IMR-90 (cell line): ENCODE measurements at regions not wholly inside any gene's neighbourhood (a gene's known extent, or its start where the extent isn't known, plus 50 kb on each side); places are given as distances from the start of the nearest gene placed in this dataset.

Source experiments
- ATAC-seq: fragments of 200-7000 bp; cut with Tn5 transposase; 2 replicates; pipeline ENCODE4 v1.9.1; 2020; ENCODE audit warnings: low read depth, mild to moderate bottlenecking, moderate library complexity
- BruUV-seq: library from RNA; stranded (reverse); fragments of 400-500 nt; replicated peaks from 2 replicates; lab custom pipeline; 2021; lab: Mats Ljungman, UMichigan
- CTCF ChIA-PET: fragments of 300-600 bp; formaldehyde crosslinking; extraction: SDS; loops from one replicate; lab custom pipeline; 2021; ENCODE audit warnings: antibody characterized with exemption; lab: Yijun Ruan, JAX
- POLR2A ChIA-PET: fragments of 300-600 bp; sonication (Branson Sonifier 250); formaldehyde crosslinking; loops from one replicate; lab custom pipeline; 2022; ENCODE audit warnings: antibody characterized with exemption; ENCODE audit not compliant: unreplicated experiment; lab: Charles Lee
- DNase-seq: peaks from one replicate; pipeline ENCODE4 v3.0.0; 2013
- H2AFZ ChIP-seq: replicated peaks from 2 replicates; pipeline ENCODE3; 2013; ENCODE audit warnings: low read length, mild to moderate bottlenecking; ENCODE audit not compliant: poor library complexity
- H2AK5ac ChIP-seq: 2 replicates; pipeline ENCODE4 v1.6.1; 2013; ENCODE audit warnings: low read depth, low read length, inconsistent platforms
- H2AK9ac ChIP-seq: replicated peaks from 2 replicates; pipeline ENCODE3; 2013; ENCODE audit warnings: mild to moderate bottlenecking, low read depth, low read length, moderate library complexity; ENCODE audit not compliant: poor library complexity
- H2BK120ac ChIP-seq: 2 replicates; pipeline ENCODE4 v1.6.1; 2013; ENCODE audit warnings: low read depth, low read length, inconsistent platforms
- H2BK15ac ChIP-seq: 3 replicates; pipeline ENCODE4 v1.6.1; 2013; ENCODE audit warnings: low read depth, low read length, inconsistent platforms
- H2BK20ac ChIP-seq: 2 replicates; pipeline ENCODE4 v1.6.1; 2013; ENCODE audit warnings: low read depth, mild to moderate bottlenecking, inconsistent platforms, low read length, moderate library complexity
- H2BK5ac ChIP-seq: 2 replicates; pipeline ENCODE4 v1.6.1; 2013; ENCODE audit warnings: mild to moderate bottlenecking, low read depth, low read length, inconsistent platforms; ENCODE audit not compliant: poor library complexity, severe bottlenecking
- H3K14ac ChIP-seq: replicated peaks from 2 replicates; pipeline ENCODE4 v1.6.1; 2013; ENCODE audit warnings: low read depth, low read length, inconsistent platforms
- H3K18ac ChIP-seq: 2 replicates; pipeline ENCODE4 v1.6.1; 2013; ENCODE audit warnings: low read depth, low read length, control low read depth
- H3K23ac ChIP-seq: 2 replicates; pipeline ENCODE4 v1.6.1; 2013; ENCODE audit warnings: low read depth, low read length, inconsistent platforms
- H3K27ac ChIP-seq: 2 replicates; pipeline ENCODE4 v1.5.1; 2013; ENCODE audit warnings: mild to moderate bottlenecking, control low read depth, low read length; ENCODE audit not compliant: insufficient read depth
- H3K27me3 ChIP-seq: 2 replicates; pipeline ENCODE4 v1.6.1; 2013; ENCODE audit warnings: low read length; ENCODE audit not compliant: control insufficient read depth, insufficient read depth
- H3K36me3 ChIP-seq: 2 replicates; pipeline ENCODE4 v1.6.1; 2013; ENCODE audit warnings: low read length, mixed read lengths; ENCODE audit not compliant: control insufficient read depth, insufficient read depth
- H3K4ac ChIP-seq: 2 replicates; pipeline ENCODE4 v1.6.1; 2013; ENCODE audit warnings: low read depth, low read length, inconsistent platforms
- H3K4me1 ChIP-seq: 2 replicates; pipeline ENCODE4 v1.6.1; 2013; ENCODE audit warnings: low read length, mixed read lengths; ENCODE audit not compliant: control insufficient read depth, insufficient read depth
- H3K4me2 ChIP-seq: 2 replicates; pipeline ENCODE4 v1.6.1; 2013; ENCODE audit warnings: low read depth, mild to moderate bottlenecking, control low read depth, low read length, moderate library complexity
- H3K4me3 ChIP-seq: 2 replicates; pipeline ENCODE4 v1.5.1; 2013; ENCODE audit warnings: low read depth, mild to moderate bottlenecking, control low read depth, low read length, moderate library complexity; ENCODE audit not compliant: insufficient read depth
- H3K56ac ChIP-seq: 2 replicates; pipeline ENCODE4 v1.6.1; 2013; ENCODE audit warnings: low read length, inconsistent platforms; ENCODE audit not compliant: insufficient read depth; ENCODE audit errors: extremely low read depth
- H3K79me1 ChIP-seq, 2 experiments: 2 replicates each; pipeline ENCODE4 v1.6.1; 2013; ENCODE audit warnings: low read length in 2 of 2, inconsistent platforms in 1 of 2, low read depth in 1 of 2
- H3K9ac ChIP-seq: 2 replicates; pipeline ENCODE4 v1.6.1; 2013; ENCODE audit warnings: low read depth, low read length, control low read depth
- H3K9me1 ChIP-seq: 2 replicates; pipeline ENCODE4 v1.6.1; 2013; ENCODE audit warnings: low read length, inconsistent platforms; ENCODE audit not compliant: insufficient read depth
- H3K9me3 ChIP-seq: 2 replicates; pipeline ENCODE4 v1.6.1; 2013; ENCODE audit warnings: low read length; ENCODE audit not compliant: control insufficient read depth, insufficient read depth
- H4K20me1 ChIP-seq: 2 replicates; pipeline ENCODE4 v1.6.1; 2013; ENCODE audit warnings: low read length, inconsistent platforms; ENCODE audit not compliant: insufficient read depth
- H4K5ac ChIP-seq: 2 replicates; pipeline ENCODE4 v1.6.1; 2013; ENCODE audit warnings: mild to moderate bottlenecking, low read depth, low read length, control low read depth
- H4K8ac ChIP-seq, 2 experiments: 2 replicates each; pipeline ENCODE4 v1.6.1; 2013; ENCODE audit warnings: low read depth in 2 of 2, low read length in 2 of 2, control low read depth in 1 of 2, inconsistent platforms in 1 of 2
- H4K91ac ChIP-seq: 2 replicates; pipeline ENCODE4 v1.6.1; 2013; ENCODE audit warnings: low read depth, low read length, inconsistent platforms; ENCODE audit not compliant: insufficient read depth
- BHLHE40 ChIP-seq: fragments of 150-350 bp; IDR thresholded peaks from 2 replicates; pipeline ENCODE4 v1.6.1; 2016; ENCODE audit warnings: mild to moderate bottlenecking, low read depth, low read length
- CEBPB ChIP-seq: IDR thresholded peaks from 2 replicates; pipeline ENCODE4 v1.6.1; 2012; ENCODE audit warnings: low read depth, low read length, improper control_type of control experiment
- CHD1 ChIP-seq: IDR thresholded peaks from 2 replicates; pipeline ENCODE4 v1.6.1; 2012; ENCODE audit warnings: low read depth, low read length, improper control_type of control experiment
- FOS ChIP-seq: fragments of 150-350 bp; IDR thresholded peaks from 2 replicates; pipeline ENCODE4 v1.6.1; 2016; ENCODE audit warnings: low read depth, low read length
- MAFK ChIP-seq: IDR thresholded peaks from 2 replicates; pipeline ENCODE4 v1.6.1; 2012; ENCODE audit warnings: low read depth, low read length, improper control_type of control experiment
- MAZ ChIP-seq: IDR thresholded peaks from 2 replicates; pipeline ENCODE4 v1.6.1; 2012; ENCODE audit warnings: low read depth, mild to moderate bottlenecking, low read length, improper control_type of control experiment, moderate library complexity, borderline replicate concordance
- MXI1 ChIP-seq: IDR thresholded peaks from 2 replicates; pipeline ENCODE4 v1.6.1; 2012; ENCODE audit warnings: low read depth, mild to moderate bottlenecking, low read length, moderate library complexity, borderline replicate concordance
- NFE2L2 ChIP-seq: fragments of 150-350 bp; IDR thresholded peaks from 2 replicates; pipeline ENCODE4 v1.6.1; 2016; ENCODE audit warnings: low read depth, mild to moderate bottlenecking, low read length
- POLR2A ChIP-seq: IDR thresholded peaks from 2 replicates; pipeline ENCODE4 v1.6.1; 2012; ENCODE audit warnings: mild to moderate bottlenecking, low read depth, low read length
- RAD21 ChIP-seq: IDR thresholded peaks from 2 replicates; pipeline ENCODE4 v1.6.1; 2012; ENCODE audit warnings: low read length, improper control_type of control experiment
- RCOR1 ChIP-seq: IDR thresholded peaks from 2 replicates; pipeline ENCODE4 v1.6.1; 2012; ENCODE audit warnings: mild to moderate bottlenecking, low read length, improper control_type of control experiment; ENCODE audit not compliant: insufficient replicate concordance
- RFX5 ChIP-seq: IDR thresholded peaks from 2 replicates; pipeline ENCODE4 v1.8.0; 2012; ENCODE audit warnings: low read depth, mild to moderate bottlenecking, low read length, moderate library complexity
- SMC3 ChIP-seq: fragments of 150-350 bp; IDR thresholded peaks from 2 replicates; pipeline ENCODE4 v1.6.1; 2016; ENCODE audit warnings: low read depth, mild to moderate bottlenecking, antibody characterized with exemption, low read length, moderate library complexity
- USF2 ChIP-seq: fragments of 150-350 bp; IDR thresholded peaks from 2 replicates; pipeline ENCODE4 v1.6.1; 2017; ENCODE audit warnings: mild to moderate bottlenecking, antibody characterized with exemption, low read length, low read depth
- WGBS, 2 experiments: methylation state at CpG; one replicate each; pipeline versions ENCODE4 v1.1.5 to v1.1.7; 2013; ENCODE audit warnings: missing lambda C conversion rate in 2 of 2; ENCODE audit not compliant: insufficient read length in 1 of 2; ENCODE audit errors: extremely low coverage in 2 of 2; 5-methylcytosine and 5-hydroxymethylcytosine counted together
- dilution Hi-C: fragments of 300-500 bp; cut with HindIII; formaldehyde crosslinking; loops from one replicate; pipeline ENCODE4 v1.14.3; 2018; ENCODE audit warnings: low sequenced_read_pairs; ENCODE audit not compliant: unreplicated experiment
- in situ Hi-C: fragments of 300-500 bp; cut with MboI; formaldehyde crosslinking; loops from 3 replicates; pipeline ENCODE4 v1.14.3; 2019; ENCODE audit warnings: low sequenced_read_pairs, inconsistent platforms, mixed read lengths
- intact Hi-C: fragments of 100-400 bp; cut with micrococcal nuclease; formaldehyde crosslinking; loops from 2 replicates; pipeline ENCODE4 v1.10.0; 2022
- TF ChIP-seq, protein P1 (sequence below): fragments of 150-350 bp; IDR thresholded peaks from 2 replicates; pipeline ENCODE4 v1.6.1; 2016; ENCODE audit warnings: low read depth, mild to moderate bottlenecking, low read length, moderate library complexity, borderline replicate concordance
- TF ChIP-seq, protein P2 (sequence below): conservative IDR thresholded peaks from 2 replicates; pipeline ENCODE4 v1.5.1; 2012; ENCODE audit warnings: mild to moderate bottlenecking, low read depth, low read length, improper control_type of control experiment

DNA sequence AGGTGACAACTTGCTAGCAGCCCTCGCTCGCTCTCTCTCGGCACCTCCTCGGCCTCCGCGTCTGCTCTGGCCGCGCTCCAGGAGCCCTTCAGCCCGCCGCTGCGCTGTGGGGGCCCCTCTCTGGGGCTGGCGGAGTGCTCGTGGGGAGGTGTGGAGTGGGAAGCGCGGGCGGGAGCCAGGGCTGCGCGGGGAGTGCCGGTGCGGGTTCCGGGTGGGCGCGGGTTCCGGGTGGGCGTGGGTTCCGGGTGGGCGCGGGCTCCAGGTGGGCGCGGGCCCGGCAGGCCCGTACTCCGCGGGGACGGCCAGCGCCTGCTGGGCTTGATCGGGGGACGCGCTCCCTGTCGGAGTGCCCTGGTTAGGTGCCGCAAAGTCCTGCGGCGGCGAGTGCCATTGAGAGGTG lies 384.3 kb downstream of the GPM6A start:
- H2AK5ac ChIP-seq: no peak overlapping the region
- H4K8ac ChIP-seq: no peak overlapping the region
- intact Hi-C loops (no loop called here), dilution Hi-C loops (no loop called here), in situ Hi-C loops (no loop called here)
- no peak overlapping the region for H2BK20ac ChIP-seq
- no peak overlapping the region for H3K23ac ChIP-seq
- no peak overlapping the region for H2AK9ac ChIP-seq
- no peak for DNase-seq
- WGBS, 2 experiments: 92% methylated on average over 17 of the region's 44 CpGs; no CpG with 5 or more reads in 1 of the 2 experiments
- ChIA-PET POLR2A (no interaction called here), CTCF (no interaction called here)
- peaks cover 6% of the 10 kb centered on the region for H3K4me1 ChIP-seq
- no peak overlapping the region for H3K56ac ChIP-seq
- H4K91ac ChIP-seq: no peak overlapping the region
- no peak overlapping the region for H2BK15ac ChIP-seq
- no peak for ATAC-seq
- no peaks in the 10 kb centered on the region for H3K79me1 ChIP-seq
- no peak overlapping the region for H3K9ac ChIP-seq
- H3K18ac ChIP-seq: no peak overlapping the region
- no peak overlapping the region for H3K14ac ChIP-seq
- peaks cover 2% of the 10 kb centered on the region; the same call in 1 of the 2 replicates for H3K9me3 ChIP-seq
- H3K27ac ChIP-seq: no peak overlapping the region
- H3K27me3 ChIP-seq: no peaks in the 10 kb centered on the region
- H4K5ac ChIP-seq: no peak overlapping the region
- H2AFZ ChIP-seq: no peak overlapping the region
- H3K4me2 ChIP-seq: no peak overlapping the region
- no peak overlapping the region for H3K4me3 ChIP-seq
- H2BK120ac ChIP-seq: no peak overlapping the region
- H2BK5ac ChIP-seq: no peak overlapping the region
- no peaks in the 10 kb centered on the region for H4K20me1 ChIP-seq
- H3K4ac ChIP-seq: no peak overlapping the region
- TF ChIP-seq, protein P1, sequence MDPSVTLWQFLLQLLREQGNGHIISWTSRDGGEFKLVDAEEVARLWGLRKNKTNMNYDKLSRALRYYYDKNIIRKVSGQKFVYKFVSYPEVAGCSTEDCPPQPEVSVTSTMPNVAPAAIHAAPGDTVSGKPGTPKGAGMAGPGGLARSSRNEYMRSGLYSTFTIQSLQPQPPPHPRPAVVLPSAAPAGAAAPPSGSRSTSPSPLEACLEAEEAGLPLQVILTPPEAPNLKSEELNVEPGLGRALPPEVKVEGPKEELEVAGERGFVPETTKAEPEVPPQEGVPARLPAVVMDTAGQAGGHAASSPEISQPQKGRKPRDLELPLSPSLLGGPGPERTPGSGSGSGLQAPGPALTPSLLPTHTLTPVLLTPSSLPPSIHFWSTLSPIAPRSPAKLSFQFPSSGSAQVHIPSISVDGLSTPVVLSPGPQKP: no peak
- no peak for TF ChIP-seq MAFK
- no peak for TF ChIP-seq SMC3
- TF ChIP-seq, protein P2, sequence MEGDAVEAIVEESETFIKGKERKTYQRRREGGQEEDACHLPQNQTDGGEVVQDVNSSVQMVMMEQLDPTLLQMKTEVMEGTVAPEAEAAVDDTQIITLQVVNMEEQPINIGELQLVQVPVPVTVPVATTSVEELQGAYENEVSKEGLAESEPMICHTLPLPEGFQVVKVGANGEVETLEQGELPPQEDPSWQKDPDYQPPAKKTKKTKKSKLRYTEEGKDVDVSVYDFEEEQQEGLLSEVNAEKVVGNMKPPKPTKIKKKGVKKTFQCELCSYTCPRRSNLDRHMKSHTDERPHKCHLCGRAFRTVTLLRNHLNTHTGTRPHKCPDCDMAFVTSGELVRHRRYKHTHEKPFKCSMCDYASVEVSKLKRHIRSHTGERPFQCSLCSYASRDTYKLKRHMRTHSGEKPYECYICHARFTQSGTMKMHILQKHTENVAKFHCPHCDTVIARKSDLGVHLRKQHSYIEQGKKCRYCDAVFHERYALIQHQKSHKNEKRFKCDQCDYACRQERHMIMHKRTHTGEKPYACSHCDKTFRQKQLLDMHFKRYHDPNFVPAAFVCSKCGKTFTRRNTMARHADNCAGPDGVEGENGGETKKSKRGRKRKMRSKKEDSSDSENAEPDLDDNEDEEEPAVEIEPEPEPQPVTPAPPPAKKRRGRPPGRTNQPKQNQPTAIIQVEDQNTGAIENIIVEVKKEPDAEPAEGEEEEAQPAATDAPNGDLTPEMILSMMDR: no peak
- no peak for TF ChIP-seq CEBPB
- no peak for TF ChIP-seq RAD21
- no peak for TF ChIP-seq BHLHE40
- no peak for TF ChIP-seq FOS
- no peak for TF ChIP-seq POLR2A
- TF ChIP-seq NFE2L2: no peak
- no peak for TF ChIP-seq RCOR1
- no peak for TF ChIP-seq RFX5
- TF ChIP-seq USF2: no peak
- TF ChIP-seq MXI1: no peak
- TF ChIP-seq MAZ: no peak
- TF ChIP-seq CHD1: no peak
- H3K36me3 ChIP-seq: no peaks in the 10 kb centered on the region
- H3K9me1 ChIP-seq: no peaks in the 10 kb centered on the region
- no TSS peak for BruUV-seq
